ENCODE measurements at regions not wholly inside any gene's neighbourhood (a gene's known extent, or its start where the extent isn't known, plus 50 kb on each side); places are given as distances from the start of the nearest gene placed in this dataset.

DNA sequence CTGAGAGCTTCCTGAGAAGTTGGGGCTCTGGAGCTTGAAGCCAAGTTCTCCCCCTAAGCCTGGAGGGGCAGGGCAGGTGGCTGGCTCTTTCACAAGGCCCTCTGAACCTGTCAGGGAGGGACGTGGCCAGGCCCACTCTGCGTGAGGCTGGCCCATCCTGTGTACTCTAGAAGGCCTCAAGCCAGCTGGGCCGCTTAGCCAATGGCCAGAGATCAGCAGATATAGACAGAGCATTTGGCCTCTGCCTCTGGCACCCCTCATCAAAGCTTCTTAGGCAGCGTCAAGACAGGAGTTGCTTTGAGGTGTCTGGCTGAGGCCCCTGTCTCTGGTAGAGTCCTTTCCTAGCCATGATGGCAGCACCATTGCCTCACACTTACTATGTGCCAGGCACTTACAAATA lies 105.6 kb downstream of the FGF18 start:
- Histone ChIP-seq H3K36me3 (ENCODE audit: insufficient read depth, low read length, poor library complexity, severe bottlenecking) (no peaks in the 10 kb centered on the region), H3K27ac (ENCODE audit: low read depth, low read length, poor library complexity, severe bottlenecking) (no peak overlapping the region), H3K9me3 (ENCODE audit: low read depth, low read length, poor library complexity, severe bottlenecking) (no peaks in the 10 kb centered on the region), H3K4me3 (ENCODE audit: low read depth, low read length, poor library complexity, severe bottlenecking) (no peak overlapping the region), H3K27me3 (replicated peaks; ENCODE audit: insufficient read depth, low read depth, low read length, poor library complexity) (no peaks in the 10 kb centered on the region), H3K4me1 (ENCODE audit: insufficient read depth, low read length, poor library complexity, severe bottlenecking) (no peaks in the 10 kb centered on the region)
- DNase-seq (ENCODE audit: low spot score) = no peak
- ChIA-PET CTCF (no interaction called here), POLR2A (ENCODE audit: low non-redundant PET) (no interaction called here)
- intact Hi-C loops (cut with micrococcal nuclease; ENCODE audit: unreplicated experiment) = no loop called here
- BruUV-seq (replicated peaks) = no TSS peak
- TF ChIP-seq EZH2 (IDR thresholded peaks at IDR 0.05; ENCODE audit: borderline replicate concordance, low read depth, low read length, poor library complexity, severe bottlenecking) = no peak
- TF ChIP-seq, protein P1, sequence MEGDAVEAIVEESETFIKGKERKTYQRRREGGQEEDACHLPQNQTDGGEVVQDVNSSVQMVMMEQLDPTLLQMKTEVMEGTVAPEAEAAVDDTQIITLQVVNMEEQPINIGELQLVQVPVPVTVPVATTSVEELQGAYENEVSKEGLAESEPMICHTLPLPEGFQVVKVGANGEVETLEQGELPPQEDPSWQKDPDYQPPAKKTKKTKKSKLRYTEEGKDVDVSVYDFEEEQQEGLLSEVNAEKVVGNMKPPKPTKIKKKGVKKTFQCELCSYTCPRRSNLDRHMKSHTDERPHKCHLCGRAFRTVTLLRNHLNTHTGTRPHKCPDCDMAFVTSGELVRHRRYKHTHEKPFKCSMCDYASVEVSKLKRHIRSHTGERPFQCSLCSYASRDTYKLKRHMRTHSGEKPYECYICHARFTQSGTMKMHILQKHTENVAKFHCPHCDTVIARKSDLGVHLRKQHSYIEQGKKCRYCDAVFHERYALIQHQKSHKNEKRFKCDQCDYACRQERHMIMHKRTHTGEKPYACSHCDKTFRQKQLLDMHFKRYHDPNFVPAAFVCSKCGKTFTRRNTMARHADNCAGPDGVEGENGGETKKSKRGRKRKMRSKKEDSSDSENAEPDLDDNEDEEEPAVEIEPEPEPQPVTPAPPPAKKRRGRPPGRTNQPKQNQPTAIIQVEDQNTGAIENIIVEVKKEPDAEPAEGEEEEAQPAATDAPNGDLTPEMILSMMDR (conservative IDR thresholded peaks at IDR 0.05; ENCODE audit: low read depth, low read length) = no peak

DNA sequence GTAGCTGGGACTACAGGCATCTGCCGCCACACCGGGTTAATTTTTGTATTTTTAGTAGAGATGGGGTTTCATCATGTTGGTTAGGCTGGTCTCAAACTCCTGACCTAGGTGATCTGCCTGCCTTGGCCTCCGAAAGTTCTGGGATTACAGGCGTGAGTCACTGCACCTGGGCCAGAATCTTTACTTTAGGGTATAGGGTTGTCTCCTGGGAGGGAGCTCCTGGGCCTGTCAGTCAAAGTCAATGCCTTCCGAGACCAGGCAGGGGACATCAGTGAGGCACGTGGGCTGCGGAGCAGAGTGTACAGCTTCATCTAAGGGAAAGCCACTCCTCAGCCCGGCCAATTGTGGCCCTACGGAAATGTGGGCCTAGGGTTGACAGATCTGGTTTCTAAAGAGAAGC lies 108.6 kb downstream of the FGF18 start:
- Histone ChIP-seq H3K27me3 (replicated peaks; ENCODE audit: insufficient read depth, low read depth, low read length, poor library complexity) (no peaks in the 10 kb centered on the region), H3K4me1 (ENCODE audit: insufficient read depth, low read length, poor library complexity, severe bottlenecking) (no peaks in the 10 kb centered on the region), H3K36me3 (ENCODE audit: insufficient read depth, low read length, poor library complexity, severe bottlenecking) (no peaks in the 10 kb centered on the region), H3K9me3 (ENCODE audit: low read depth, low read length, poor library complexity, severe bottlenecking) (no peaks in the 10 kb centered on the region), H3K4me3 (ENCODE audit: low read depth, low read length, poor library complexity, severe bottlenecking) (no peak overlapping the region), H3K27ac (ENCODE audit: low read depth, low read length, poor library complexity, severe bottlenecking) (no peak overlapping the region)
- no peak for DNase-seq (ENCODE audit: low spot score)
- no peak for TF ChIP-seq EZH2 (IDR thresholded peaks at IDR 0.05; ENCODE audit: borderline replicate concordance, low read depth, low read length, poor library complexity, severe bottlenecking)
- TF ChIP-seq, protein P1 (conservative IDR thresholded peaks at IDR 0.05; ENCODE audit: low read depth, low read length) = no peak
- CTCF ChIA-PET = no interaction called here
- intact Hi-C loops (cut with micrococcal nuclease; ENCODE audit: unreplicated experiment) = no loop called here
- BruUV-seq (replicated peaks) = no TSS peak
- POLR2A ChIA-PET (ENCODE audit: low non-redundant PET) = no interaction called here

DNA sequence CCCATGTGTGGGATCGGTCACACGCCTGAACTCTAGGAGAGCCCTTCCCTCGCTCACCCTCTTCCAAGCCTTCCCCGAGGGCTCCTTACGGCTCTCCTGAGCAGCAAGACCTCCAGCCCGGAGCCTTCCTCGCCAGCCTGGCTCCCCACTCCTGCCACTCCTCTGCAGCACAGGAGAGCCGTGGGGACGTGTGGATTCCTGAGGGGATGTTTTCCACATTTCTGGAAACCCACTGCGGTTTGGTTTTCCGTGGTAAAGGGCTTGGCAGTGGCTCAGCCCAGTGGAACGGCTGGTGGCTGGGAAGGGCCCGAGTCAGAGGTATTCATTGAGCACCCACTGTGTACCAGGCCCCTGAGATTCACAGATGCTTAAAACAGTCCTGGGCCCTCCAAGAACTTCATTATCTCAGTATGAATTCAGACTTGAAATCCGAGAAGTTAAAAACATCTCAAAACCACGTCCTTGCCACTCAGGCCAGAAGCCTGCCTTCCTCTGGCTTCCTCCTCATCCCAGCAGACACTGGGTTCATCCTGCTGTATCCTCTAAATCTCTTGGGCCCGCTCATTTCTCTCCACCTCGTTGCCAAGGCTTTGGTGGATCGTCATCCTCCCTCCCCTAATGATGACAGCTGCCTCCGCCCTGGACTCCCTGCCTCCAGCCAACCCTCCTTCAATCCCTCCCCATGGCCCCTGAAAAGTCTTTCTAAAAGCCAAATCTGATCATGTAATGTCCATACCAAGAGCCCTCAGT lies 109.6 kb downstream of the FGF18 start:
- no peak overlapping the region for H3K4me3 ChIP-seq (ENCODE audit: low read depth, low read length, poor library complexity, severe bottlenecking)
- intact Hi-C loops (cut with micrococcal nuclease; ENCODE audit: unreplicated experiment) = no loop called here
- DNase-seq (ENCODE audit: low spot score) = no peak
- POLR2A ChIA-PET (ENCODE audit: low non-redundant PET) = no interaction called here
- no peak for TF ChIP-seq EZH2 (IDR thresholded peaks at IDR 0.05; ENCODE audit: borderline replicate concordance, low read depth, low read length, poor library complexity, severe bottlenecking)
- TF ChIP-seq, protein P1 (conservative IDR thresholded peaks at IDR 0.05; ENCODE audit: low read depth, low read length) = no peak
- H3K27me3 ChIP-seq (replicated peaks; ENCODE audit: insufficient read depth, low read depth, low read length, poor library complexity) = no peaks in the 10 kb centered on the region
- no peaks in the 10 kb centered on the region for H3K4me1 ChIP-seq (ENCODE audit: insufficient read depth, low read length, poor library complexity, severe bottlenecking)
- H3K36me3 ChIP-seq (ENCODE audit: insufficient read depth, low read length, poor library complexity, severe bottlenecking) = no peaks in the 10 kb centered on the region
- no peak overlapping the region for H3K27ac ChIP-seq (ENCODE audit: low read depth, low read length, poor library complexity, severe bottlenecking)
- CTCF ChIA-PET = no interaction called here
- no peaks in the 10 kb centered on the region for H3K9me3 ChIP-seq (ENCODE audit: low read depth, low read length, poor library complexity, severe bottlenecking)
- no TSS peak for BruUV-seq (replicated peaks)

Data from A673 (cell line).